ENCODE measurements at regions not wholly inside any gene's neighbourhood (a gene's known extent, or its start where the extent isn't known, plus 50 kb on each side); places are given as distances from the start of the nearest gene placed in this dataset.

DNA sequence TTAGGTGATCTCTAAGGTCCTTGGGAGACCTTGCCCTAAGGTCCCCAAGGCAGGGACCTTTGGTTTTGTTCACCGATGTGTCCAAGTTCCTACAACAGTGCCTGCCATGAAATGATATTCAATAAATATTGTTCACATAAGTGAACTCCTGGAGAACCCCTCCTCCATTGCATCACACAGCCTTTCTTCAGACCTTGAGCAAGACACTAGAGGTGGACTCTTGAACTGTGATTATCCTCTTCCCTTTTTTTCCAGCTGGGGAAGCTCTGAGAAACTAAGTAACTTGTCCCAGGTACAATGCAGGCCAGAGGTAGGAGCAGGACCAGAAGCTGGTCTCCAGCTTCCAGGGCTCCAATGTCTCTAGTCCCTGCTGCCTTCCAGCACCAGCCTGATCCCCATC lies 76.6 kb upstream of the LMO1 start:
- no peak overlapping the region for H3K27ac Mint-ChIP-seq
- ATAC-seq (replicated peaks): no peak
- H3K4me1 Mint-ChIP-seq: peaks cover 13% of the 10 kb centered on the region
- no peaks in the 10 kb centered on the region for H3K9me3 Mint-ChIP-seq
- no peaks in the 10 kb centered on the region for H3K36me3 Mint-ChIP-seq (ENCODE audit: low read depth)
- peaks cover 12% of the 10 kb centered on the region for H3K27me3 Mint-ChIP-seq
- no peak overlapping the region for H3K4me3 Mint-ChIP-seq

DNA sequence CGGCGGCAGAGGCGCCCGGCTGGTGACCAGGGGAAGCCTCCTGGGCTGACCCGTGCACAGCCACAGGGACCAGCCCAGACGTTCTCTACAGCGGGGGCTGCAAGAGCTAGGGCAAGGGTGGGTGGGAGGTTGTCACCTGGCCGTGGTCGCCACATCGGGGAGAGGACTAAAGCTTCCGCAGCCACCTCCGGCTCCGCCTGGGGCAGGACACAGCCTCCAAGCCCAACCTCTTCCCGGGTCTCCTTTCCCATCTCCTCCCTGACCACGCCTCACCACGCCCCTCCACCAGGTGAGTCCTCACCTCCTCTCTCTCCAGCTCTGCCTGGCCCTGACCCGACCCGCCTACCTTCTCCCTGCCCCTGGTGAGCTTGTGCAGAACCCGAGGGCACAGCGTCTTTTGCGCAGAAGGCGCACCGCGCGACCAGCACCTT lies 75.9 kb upstream of the LMO1 start:
- Mint-ChIP-seq H3K36me3 (ENCODE audit: low read depth) (no peaks in the 10 kb centered on the region), H3K9me3 (no peaks in the 10 kb centered on the region), H3K27ac (no peak overlapping the region), H3K4me1 (peaks cover 13% of the 10 kb centered on the region), H3K4me3 (no peak overlapping the region), H3K27me3 (peaks cover 12% of the 10 kb centered on the region)
- ATAC-seq (replicated peaks): no peak

DNA sequence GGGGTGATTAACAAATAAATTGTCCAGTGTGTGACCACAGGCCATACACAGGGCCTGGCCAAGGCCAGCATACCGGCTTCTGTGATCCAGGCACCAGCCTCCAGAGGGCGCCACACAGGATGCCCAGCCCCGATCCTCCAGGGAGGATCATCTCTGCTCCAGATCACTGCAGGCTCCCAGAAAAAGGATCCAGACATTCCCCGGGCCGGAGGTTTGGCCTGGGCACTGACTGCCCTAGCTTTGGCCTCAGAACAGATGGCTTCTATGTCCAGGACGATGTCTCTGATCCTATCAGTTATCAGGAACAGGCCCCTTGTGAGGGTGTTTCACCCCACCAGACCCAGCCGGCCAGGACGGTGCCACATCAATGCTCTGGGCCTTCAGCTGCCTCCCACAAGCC lies 74.5 kb upstream of the LMO1 start:
- Mint-ChIP-seq H3K4me1 (peaks cover 6% of the 10 kb centered on the region), H3K9me3 (no peaks in the 10 kb centered on the region), H3K4me3 (no peak overlapping the region), H3K36me3 (ENCODE audit: low read depth) (no peaks in the 10 kb centered on the region), H3K27me3 (peaks cover 12% of the 10 kb centered on the region), H3K27ac (no peak overlapping the region)
- peak; percentile 49 for ATAC-seq (replicated peaks)

DNA sequence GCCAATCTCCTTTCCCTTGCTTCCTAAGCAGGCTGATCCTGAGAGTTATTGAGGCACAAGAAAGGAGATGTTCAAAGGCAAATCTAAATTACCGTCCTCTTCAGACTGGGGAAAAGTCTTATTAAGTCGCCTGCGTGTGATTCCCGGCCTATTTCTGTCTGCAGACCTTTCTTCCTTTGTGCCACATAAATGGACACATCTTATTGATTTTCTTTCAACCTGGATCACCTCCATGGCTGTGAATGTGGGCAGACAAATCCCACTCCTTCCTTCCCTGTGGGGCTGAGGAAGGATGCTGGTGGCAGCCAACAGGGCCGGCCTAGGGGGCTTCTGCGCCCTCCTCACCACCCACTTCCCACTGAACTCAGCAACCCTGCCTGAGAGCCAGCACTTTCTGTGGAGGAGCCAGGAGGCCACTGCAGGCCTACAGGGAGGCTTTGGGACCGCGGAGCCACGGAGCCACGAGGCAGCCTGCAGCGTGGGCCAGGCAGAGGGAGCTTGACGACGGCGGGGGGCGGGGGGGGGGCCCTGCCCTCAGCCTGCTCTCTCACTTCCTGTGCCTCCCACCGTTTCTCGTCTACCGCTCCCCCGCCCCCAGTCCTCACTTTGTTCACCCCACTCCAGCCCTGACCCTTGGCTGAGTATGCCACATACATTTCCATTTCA lies 73.6 kb upstream of the LMO1 start:
- Mint-ChIP-seq H3K27me3 (peaks cover 12% of the 10 kb centered on the region), H3K9me3 (no peaks in the 10 kb centered on the region), H3K4me1 (no peaks in the 10 kb centered on the region), H3K27ac (no peak overlapping the region), H3K4me3 (no peak overlapping the region), H3K36me3 (ENCODE audit: low read depth) (no peaks in the 10 kb centered on the region)
- no peak for ATAC-seq (replicated peaks)

DNA sequence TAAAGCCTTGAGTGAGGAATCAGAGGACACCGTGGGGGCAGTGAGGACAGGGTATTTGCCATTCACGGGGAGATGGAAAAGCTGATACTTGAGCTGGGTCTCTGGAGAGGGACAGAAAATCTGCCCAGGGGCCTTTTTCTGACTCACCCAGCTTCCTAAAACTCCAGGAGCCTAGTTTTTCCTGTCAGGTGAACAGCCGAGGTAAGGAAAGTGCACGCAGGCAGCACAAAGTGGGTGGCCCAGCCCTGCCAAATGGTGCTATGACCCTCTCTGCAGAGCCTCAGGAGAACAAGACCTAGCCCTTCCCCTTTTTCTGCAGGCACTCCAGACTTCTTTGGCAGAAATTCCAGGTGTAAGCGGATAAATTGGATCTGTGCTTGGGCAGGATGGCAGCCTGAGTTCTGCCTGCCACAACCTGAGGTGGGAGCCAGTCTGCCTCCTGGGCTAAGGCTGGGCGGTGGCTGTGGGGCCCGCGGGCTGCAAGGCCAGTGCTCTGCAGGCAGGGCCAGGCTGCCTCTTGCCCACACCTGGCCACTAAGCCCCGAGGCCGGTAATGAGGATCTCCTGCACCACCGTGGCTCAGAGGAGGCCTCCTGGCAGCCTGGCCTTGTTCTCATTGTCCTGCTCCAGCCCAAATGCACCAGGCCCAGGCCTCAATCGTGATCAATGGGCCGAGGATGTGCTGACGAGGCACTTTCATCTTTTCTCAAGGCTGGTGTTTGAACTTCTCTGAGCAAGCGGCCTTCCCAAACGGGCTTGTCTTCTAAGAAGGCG lies 72.9 kb upstream of the LMO1 start:
- Mint-ChIP-seq H3K4me3 (no peak overlapping the region), H3K9me3 (no peaks in the 10 kb centered on the region), H3K27ac (no peak overlapping the region), H3K36me3 (ENCODE audit: low read depth) (no peaks in the 10 kb centered on the region), H3K4me1 (no peaks in the 10 kb centered on the region), H3K27me3 (peaks cover 12% of the 10 kb centered on the region)
- ATAC-seq (replicated peaks): no peak

DNA sequence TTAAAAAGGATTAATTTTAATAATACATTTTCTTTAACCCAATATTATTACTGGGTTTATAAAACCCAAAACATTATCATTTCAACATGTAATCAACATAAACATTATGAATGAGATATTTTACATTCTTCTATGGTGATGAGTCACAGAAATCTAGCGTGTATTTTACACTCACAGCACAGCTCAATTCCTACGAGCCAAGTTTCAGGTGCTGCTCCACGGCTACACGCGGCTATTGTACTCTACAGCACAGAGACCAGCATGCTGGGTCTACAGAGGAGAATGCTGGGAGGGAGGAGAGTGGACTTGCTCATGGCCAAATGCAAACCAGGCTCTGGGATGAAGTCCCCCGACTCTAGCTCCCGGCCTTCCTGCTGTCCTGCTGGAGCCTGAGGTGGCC lies 72.0 kb upstream of the LMO1 start:
- ATAC-seq (replicated peaks): no peak
- H3K27ac Mint-ChIP-seq: no peak overlapping the region

DNA sequence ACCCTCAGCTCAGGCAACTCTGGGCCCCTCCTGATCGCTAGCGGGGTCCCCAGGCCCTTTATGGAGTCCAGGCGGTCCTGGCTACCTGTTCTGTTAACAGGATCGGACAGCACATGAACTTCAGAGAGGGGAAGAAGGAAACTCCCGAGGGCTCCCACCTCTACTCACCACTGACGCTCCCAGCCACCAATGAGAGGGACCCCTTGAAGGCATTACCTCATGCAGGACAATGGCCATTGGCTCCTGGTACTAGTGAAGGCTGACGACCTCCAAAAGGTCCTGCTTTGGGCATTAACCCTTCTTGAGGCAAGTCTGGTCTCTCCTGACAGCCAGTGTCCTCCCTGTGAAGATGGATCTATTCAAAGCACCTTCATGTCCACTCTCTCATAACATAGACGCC lies 71.5 kb upstream of the LMO1 start:
- no peak overlapping the region for H3K4me3 Mint-ChIP-seq
- H3K36me3 Mint-ChIP-seq (ENCODE audit: low read depth): no peaks in the 10 kb centered on the region
- no peak for ATAC-seq (replicated peaks)
- H3K9me3 Mint-ChIP-seq: no peaks in the 10 kb centered on the region
- no peaks in the 10 kb centered on the region for H3K4me1 Mint-ChIP-seq
- peaks cover 18% of the 10 kb centered on the region for H3K27me3 Mint-ChIP-seq
- H3K27ac Mint-ChIP-seq: no peak overlapping the region

More for the DNA sequence above, 72.0 kb upstream of the LMO1 start:
- Mint-ChIP-seq H3K36me3 (ENCODE audit: low read depth) (no peaks in the 10 kb centered on the region), H3K4me3 (no peak overlapping the region), H3K9me3 (no peaks in the 10 kb centered on the region), H3K27me3 (peaks cover 19% of the 10 kb centered on the region), H3K4me1 (no peaks in the 10 kb centered on the region)

DNA sequence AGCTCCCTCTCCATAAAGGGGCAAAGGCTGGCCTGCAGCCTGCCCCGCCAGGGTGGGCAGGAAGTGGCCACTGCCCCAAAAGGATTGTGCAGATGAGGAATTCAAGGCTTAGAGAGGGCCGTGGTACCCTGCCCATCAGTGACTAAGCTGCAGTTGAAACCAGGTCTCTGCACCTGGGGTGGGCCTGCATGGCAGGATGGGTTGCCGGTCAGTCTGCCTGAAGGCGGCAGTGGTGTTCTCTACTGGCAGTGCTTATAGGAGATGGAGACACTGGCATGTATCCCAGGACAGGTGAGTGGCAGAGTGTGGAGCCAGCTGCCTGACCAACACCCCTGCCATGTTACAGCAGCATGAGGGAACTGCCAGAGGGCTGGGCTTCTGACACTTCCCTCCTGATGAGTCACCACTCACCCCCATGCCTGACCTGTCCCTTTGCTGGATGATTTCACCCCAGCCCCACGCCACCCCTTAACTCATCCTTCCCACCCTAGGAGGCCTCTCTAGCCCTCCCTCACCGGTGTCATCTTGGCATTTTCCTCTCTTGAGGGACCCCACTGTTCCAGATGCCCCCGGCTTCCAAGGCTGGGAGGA lies 70.2 kb upstream of the LMO1 start:
- Mint-ChIP-seq H3K4me1 (peaks cover under 1% of the 10 kb centered on the region), H3K27me3 (peaks cover 16% of the 10 kb centered on the region), H3K36me3 (ENCODE audit: low read depth) (no peaks in the 10 kb centered on the region), H3K9me3 (no peaks in the 10 kb centered on the region), H3K27ac (no peak overlapping the region), H3K4me3 (no peak overlapping the region)
- ATAC-seq (replicated peaks): no peak

DNA sequence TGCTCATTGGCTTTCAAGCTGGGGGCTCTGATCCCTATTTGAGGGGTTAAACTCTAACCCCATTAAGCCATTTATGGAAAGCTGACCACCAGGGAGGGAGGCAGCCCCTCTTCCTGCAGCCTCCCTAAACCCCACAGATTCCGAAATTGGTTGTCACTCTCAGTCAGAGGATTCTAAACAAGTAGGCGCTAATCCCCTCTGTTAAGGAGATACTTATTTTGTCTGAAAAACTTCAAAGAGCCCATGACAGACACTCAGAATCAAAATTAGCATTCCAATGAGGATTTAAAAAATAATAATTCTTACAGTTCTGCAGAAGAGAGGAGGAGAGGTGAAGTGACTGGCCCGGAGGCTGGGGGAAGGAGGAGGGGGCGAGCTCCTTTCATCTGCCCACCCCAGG lies 69.7 kb upstream of the LMO1 start:
- Mint-ChIP-seq H3K27me3 (peaks cover 13% of the 10 kb centered on the region), H3K9me3 (no peaks in the 10 kb centered on the region), H3K4me1 (peaks cover 5% of the 10 kb centered on the region), H3K27ac (no peak overlapping the region), H3K4me3 (no peak overlapping the region), H3K36me3 (ENCODE audit: low read depth) (no peaks in the 10 kb centered on the region)
- no peak for ATAC-seq (replicated peaks)

DNA sequence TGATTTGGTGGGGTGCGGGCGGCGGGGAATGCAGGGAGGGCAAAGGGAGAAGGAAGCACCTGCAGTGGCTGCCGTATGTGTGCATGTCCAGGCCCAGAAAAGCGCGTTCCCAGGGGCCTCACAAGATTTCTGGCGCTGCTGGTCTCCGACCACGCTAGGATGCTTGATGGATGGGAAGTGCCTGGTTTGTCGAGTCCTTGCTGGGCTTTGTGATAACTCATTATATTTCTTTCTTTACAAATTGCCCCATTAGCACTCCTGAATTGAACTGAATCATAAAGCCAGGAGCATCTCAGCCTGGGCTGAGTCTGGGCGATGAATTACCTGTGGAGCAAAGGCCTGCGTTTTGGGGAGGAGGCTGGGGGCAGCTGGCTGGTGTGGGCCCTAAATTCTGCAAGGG lies 69.2 kb upstream of the LMO1 start:
- H3K4me1 Mint-ChIP-seq: peaks cover 5% of the 10 kb centered on the region
- ATAC-seq (replicated peaks): no peak
- peaks cover 11% of the 10 kb centered on the region for H3K27me3 Mint-ChIP-seq
- H3K27ac Mint-ChIP-seq: no peak overlapping the region
- no peaks in the 10 kb centered on the region for H3K36me3 Mint-ChIP-seq (ENCODE audit: low read depth)
- no peak overlapping the region for H3K4me3 Mint-ChIP-seq
- no peaks in the 10 kb centered on the region for H3K9me3 Mint-ChIP-seq

DNA sequence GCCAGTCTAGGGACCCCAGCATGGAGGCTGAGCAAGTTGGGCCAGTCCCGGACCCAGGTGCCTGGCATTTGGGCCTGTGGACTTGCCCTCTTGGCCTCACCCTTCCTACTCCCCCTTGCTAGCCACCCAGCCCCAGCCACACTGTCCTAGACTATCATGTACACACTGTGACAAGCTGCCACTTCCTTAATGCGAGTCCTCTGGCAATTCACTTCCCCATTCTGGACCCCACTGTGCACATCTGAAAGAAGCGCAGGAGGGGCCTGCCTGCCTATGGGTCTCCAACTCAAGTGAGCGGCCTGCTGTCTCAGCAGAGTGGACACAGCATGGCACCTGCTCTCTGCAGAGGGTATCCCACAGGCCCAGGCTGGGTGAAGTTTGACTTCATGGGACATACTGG lies 68.5 kb upstream of the LMO1 start:
- no peak overlapping the region for H3K4me3 Mint-ChIP-seq
- no peaks in the 10 kb centered on the region for H3K9me3 Mint-ChIP-seq
- H3K27me3 Mint-ChIP-seq: peaks cover 7% of the 10 kb centered on the region
- H3K27ac Mint-ChIP-seq: no peak overlapping the region
- peaks cover 5% of the 10 kb centered on the region for H3K4me1 Mint-ChIP-seq
- ATAC-seq (replicated peaks): no peak
- H3K36me3 Mint-ChIP-seq (ENCODE audit: low read depth): no peaks in the 10 kb centered on the region

DNA sequence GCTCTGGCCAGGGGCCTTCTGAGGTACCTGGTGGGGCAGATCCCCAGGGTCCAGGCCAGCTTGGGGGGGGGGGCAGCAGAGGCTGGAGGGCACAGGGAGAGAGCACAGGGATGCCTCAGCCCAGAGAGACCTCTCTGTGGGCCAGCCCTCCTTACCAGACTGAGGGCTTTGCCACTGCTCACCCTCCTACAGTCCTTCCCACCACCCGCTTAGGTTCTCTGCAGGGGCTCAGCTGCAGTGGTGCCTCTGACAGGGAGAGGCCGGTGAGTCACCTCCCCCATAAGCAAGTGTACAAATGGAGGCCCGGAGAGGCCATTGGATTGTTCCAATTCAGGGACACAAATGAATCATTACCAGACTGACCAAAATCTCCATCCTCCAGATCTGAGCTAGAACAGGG lies 68.1 kb upstream of the LMO1 start:
- no peaks in the 10 kb centered on the region for H3K36me3 Mint-ChIP-seq (ENCODE audit: low read depth)

DNA sequence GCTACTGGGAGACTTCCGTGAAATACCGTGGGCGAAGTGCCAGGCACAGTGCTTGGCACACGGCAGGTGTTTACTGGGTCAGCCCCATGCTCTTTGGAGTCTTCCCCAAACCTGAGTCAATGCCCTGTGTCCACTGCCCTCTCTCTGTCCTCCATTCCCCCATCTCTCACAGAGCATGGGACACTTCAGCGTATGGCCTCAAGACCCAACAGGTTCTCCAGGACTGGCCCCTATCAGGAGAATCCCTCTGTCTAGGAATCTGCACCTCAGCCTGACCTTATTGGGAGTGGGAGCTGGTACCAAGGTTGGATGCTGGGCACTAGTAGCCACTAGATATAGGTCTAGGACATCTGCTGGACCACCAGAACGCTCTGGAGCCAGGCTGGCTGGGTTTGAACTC lies 67.2 kb upstream of the LMO1 start:
- H3K27ac Mint-ChIP-seq: no peak overlapping the region

More for the DNA sequence above, 68.1 kb upstream of the LMO1 start:
- Mint-ChIP-seq H3K4me3 (no peak overlapping the region), H3K27ac (no peak overlapping the region), H3K4me1 (peaks cover 5% of the 10 kb centered on the region), H3K27me3 (peaks cover 7% of the 10 kb centered on the region), H3K9me3 (no peaks in the 10 kb centered on the region)
- no peak for ATAC-seq (replicated peaks)

DNA sequence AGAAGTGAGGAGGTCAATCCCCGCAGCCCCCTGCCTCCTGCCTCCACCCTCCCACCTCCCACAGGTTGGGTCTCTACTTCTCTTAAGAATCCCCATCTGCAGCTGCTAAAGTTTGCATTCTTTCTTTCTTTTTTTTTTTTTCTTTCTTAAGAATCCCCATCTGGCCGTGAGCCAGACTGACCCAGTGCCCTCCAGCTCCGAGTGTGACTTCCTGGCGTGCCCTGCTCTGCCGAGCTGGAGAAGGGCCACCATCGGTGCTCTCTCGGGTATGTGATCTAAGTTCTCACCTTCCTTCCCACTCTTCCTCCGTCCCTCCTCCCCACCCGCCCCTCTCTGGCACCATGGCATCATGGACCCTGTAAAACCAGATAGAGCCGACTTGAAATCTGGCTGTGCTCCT lies 66.7 kb upstream of the LMO1 start:
- Mint-ChIP-seq H3K27ac (no peak overlapping the region), H3K27me3 (peaks cover 7% of the 10 kb centered on the region), H3K9me3 (no peaks in the 10 kb centered on the region), H3K4me3 (no peak overlapping the region), H3K4me1 (peaks cover 5% of the 10 kb centered on the region), H3K36me3 (ENCODE audit: low read depth) (no peaks in the 10 kb centered on the region)
- ATAC-seq (replicated peaks): no peak

More for the DNA sequence above, 67.2 kb upstream of the LMO1 start:
- H3K4me1 Mint-ChIP-seq: peaks cover 5% of the 10 kb centered on the region
- peaks cover 7% of the 10 kb centered on the region for H3K27me3 Mint-ChIP-seq
- no peaks in the 10 kb centered on the region for H3K36me3 Mint-ChIP-seq (ENCODE audit: low read depth)
- H3K9me3 Mint-ChIP-seq: no peaks in the 10 kb centered on the region
- no peak overlapping the region for H3K4me3 Mint-ChIP-seq
- ATAC-seq (replicated peaks): no peak

DNA sequence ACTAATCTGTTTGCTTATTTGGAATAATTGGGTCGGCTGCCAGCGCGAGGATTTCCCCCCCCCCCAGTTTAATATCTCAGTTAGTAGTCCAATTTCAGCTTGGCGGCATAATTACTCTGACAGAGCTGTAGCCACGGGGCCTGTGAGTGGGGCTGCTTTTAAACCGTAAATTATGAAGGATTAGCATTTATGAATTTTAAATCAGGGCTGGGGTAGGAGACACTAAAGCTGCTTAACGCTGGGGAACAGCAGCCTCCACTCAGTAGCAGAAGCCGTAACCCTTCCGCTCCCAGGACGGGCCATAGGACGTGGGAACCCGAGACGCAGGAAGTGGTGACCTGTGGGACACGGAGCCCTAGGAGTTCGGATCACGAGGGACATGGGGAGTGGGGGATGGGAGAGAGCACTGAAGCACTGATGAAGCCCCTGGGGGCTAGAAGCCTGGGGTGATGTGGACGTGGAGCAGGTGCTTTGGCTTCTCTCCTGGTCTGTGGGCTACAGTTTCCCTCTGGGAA lies 66.2 kb upstream of the LMO1 start:
- Mint-ChIP-seq H3K36me3 (ENCODE audit: low read depth) (no peaks in the 10 kb centered on the region), H3K4me1 (peaks cover 5% of the 10 kb centered on the region), H3K27ac (no peak overlapping the region), H3K9me3 (no peaks in the 10 kb centered on the region), H3K27me3 (peaks cover 7% of the 10 kb centered on the region), H3K4me3 (no peak overlapping the region)
- ATAC-seq (replicated peaks): no peak

Data from activated T-helper 17 cell treated with anti-CD3 and anti-CD28 coated beads, Interleukin-2, amount 50 U/mL, for 72 hours (primary cell).